ENCODE measurements at regions not wholly inside any gene's neighbourhood (a gene's known extent, or its start where the extent isn't known, plus 50 kb on each side); places are given as distances from the start of the nearest gene placed in this dataset.

GRCh38 chr3:63726656-63727055, 74.2 kb downstream of the SNTN start:
- H3K4me2 ChIP-seq (ENCODE audit: control insufficient read depth, extremely low read depth, insufficient read depth, low read depth, low read length): no peak overlapping the region
- dilution Hi-C loops (cut with MboI; ENCODE audit: extremely low pct_ligation_motif_present, low sequenced_read_pairs): no loop called here
- no peak overlapping the region for H2AFZ ChIP-seq (ENCODE audit: control insufficient read depth, low read length)
- H3K9me1 ChIP-seq (ENCODE audit: control insufficient read depth, extremely low read depth, insufficient read depth, low read length): no peaks in the 10 kb centered on the region
- no peak for FAIRE-seq
- no peak overlapping the region for H3K27ac ChIP-seq (ENCODE audit: control insufficient read depth, insufficient read depth, low read length)
- no peak for DNase-seq (ENCODE audit: low read depth, low spot score)
- peaks cover 22% of the 10 kb centered on the region for H3K4me1 ChIP-seq (ENCODE audit: control insufficient read depth, extremely low read depth, insufficient read depth, low read length)
- no peaks in the 10 kb centered on the region for H3K27me3 ChIP-seq (ENCODE audit: control insufficient read depth, extremely low read depth, insufficient read depth, low read length)
- no peaks in the 10 kb centered on the region for H4K20me1 ChIP-seq (ENCODE audit: control insufficient read depth, extremely low read depth, insufficient read depth, low read length)
- no peaks in the 10 kb centered on the region for H3K79me2 ChIP-seq (ENCODE audit: control insufficient read depth, insufficient read depth, low read length)
- H3K36me3 ChIP-seq (ENCODE audit: control insufficient read depth in 2 of 2, extremely low read depth in 1 of 2, insufficient read depth in 2 of 2, low read length in 2 of 2): no peaks in the 10 kb centered on the region
- no peak overlapping the region for H3K9ac ChIP-seq (ENCODE audit: control insufficient read depth, extremely low read depth, insufficient read depth, low read length)
- no peak for TF ChIP-seq EZH2 (IDR thresholded peaks at IDR 0.05; ENCODE audit: low read length)
- TF ChIP-seq CTCF (optimal IDR thresholded peaks at IDR 0.05 in 1 of 3, IDR thresholded peaks at IDR 0.05 in 1 of 3, conservative IDR thresholded peaks at IDR 0.05 in 1 of 3; ENCODE audit: extremely low read depth in 1 of 3, insufficient read depth in 2 of 3, low read length in 3 of 3): no peak
- H3K9me3 ChIP-seq (ENCODE audit: control insufficient read depth, low read depth, low read length): peaks cover 3% of the 10 kb centered on the region
- no peak overlapping the region for H3K4me3 ChIP-seq (ENCODE audit: control insufficient read depth in 2 of 3, extremely low read depth in 1 of 3, insufficient read depth in 2 of 3, low read depth in 1 of 3, low read length in 3 of 3)

GRCh38 chr3:63727233-63727632, 74.8 kb downstream of the SNTN start:
- TF ChIP-seq CTCF (optimal IDR thresholded peaks at IDR 0.05 in 1 of 3, IDR thresholded peaks at IDR 0.05 in 1 of 3, conservative IDR thresholded peaks at IDR 0.05 in 1 of 3; ENCODE audit: extremely low read depth in 1 of 3, insufficient read depth in 2 of 3, low read length in 3 of 3) (no peak), EZH2 (IDR thresholded peaks at IDR 0.05; ENCODE audit: low read length) (no peak)
- no peaks in the 10 kb centered on the region for H3K9me1 ChIP-seq (ENCODE audit: control insufficient read depth, extremely low read depth, insufficient read depth, low read length)
- no peak overlapping the region for H3K4me3 ChIP-seq (ENCODE audit: control insufficient read depth in 2 of 3, extremely low read depth in 1 of 3, insufficient read depth in 2 of 3, low read depth in 1 of 3, low read length in 3 of 3)
- peaks cover 22% of the 10 kb centered on the region for H3K4me1 ChIP-seq (ENCODE audit: control insufficient read depth, extremely low read depth, insufficient read depth, low read length)
- peak; percentile 57 for FAIRE-seq
- H3K27me3 ChIP-seq (ENCODE audit: control insufficient read depth, extremely low read depth, insufficient read depth, low read length): no peaks in the 10 kb centered on the region
- no peak for DNase-seq (ENCODE audit: low read depth, low spot score)
- H3K79me2 ChIP-seq (ENCODE audit: control insufficient read depth, insufficient read depth, low read length): no peaks in the 10 kb centered on the region
- no peak overlapping the region for H2AFZ ChIP-seq (ENCODE audit: control insufficient read depth, low read length)
- H3K4me2 ChIP-seq (ENCODE audit: control insufficient read depth, extremely low read depth, insufficient read depth, low read depth, low read length): no peak overlapping the region
- H3K9ac ChIP-seq (ENCODE audit: control insufficient read depth, extremely low read depth, insufficient read depth, low read length): no peak overlapping the region
- H4K20me1 ChIP-seq (ENCODE audit: control insufficient read depth, extremely low read depth, insufficient read depth, low read length): no peaks in the 10 kb centered on the region
- H3K36me3 ChIP-seq (ENCODE audit: control insufficient read depth in 2 of 2, extremely low read depth in 1 of 2, insufficient read depth in 2 of 2, low read length in 2 of 2): no peaks in the 10 kb centered on the region
- no peak overlapping the region for H3K27ac ChIP-seq (ENCODE audit: control insufficient read depth, insufficient read depth, low read length)
- dilution Hi-C loops (cut with MboI; ENCODE audit: extremely low pct_ligation_motif_present, low sequenced_read_pairs): no loop called here
- H3K9me3 ChIP-seq (ENCODE audit: control insufficient read depth, low read depth, low read length): no peaks in the 10 kb centered on the region
